Upper lobe of right lung (tissue), 1 donor: ENCODE measurements at regions not wholly inside any gene's neighbourhood (a gene's known extent, or its start where the extent isn't known, plus 50 kb on each side); places are given as distances from the start of the nearest gene placed in this dataset.

Experiments
- ATAC-seq: fragments of 200-7000 bp; cut with Tn5 transposase; one replicate; pipeline ENCODE4 v1.9.1; 2020; ENCODE audit warnings: mild to moderate bottlenecking, moderate library complexity
- DNase-seq: peaks from one replicate; pipeline ENCODE4 v3.0.0-alpha.2; 2020
- H3K27ac ChIP-seq: fragments of 200-600 bp; one replicate; pipeline ENCODE4 v1.8.0; 2022
- H3K27me3 ChIP-seq: fragments of 200-600 bp; one replicate; pipeline ENCODE4 v1.8.0; 2022; ENCODE audit warnings: mild to moderate bottlenecking
- H3K36me3 ChIP-seq: fragments of 200-600 bp; one replicate; pipeline ENCODE4 v1.8.0; 2022
- H3K4me1 ChIP-seq: fragments of 200-600 bp; one replicate; pipeline ENCODE4 v1.8.0; 2022
- H3K4me3 ChIP-seq: fragments of 200-600 bp; one replicate; pipeline ENCODE4 v1.8.0; 2022; ENCODE audit warnings: mild to moderate bottlenecking
- H3K9me3 ChIP-seq: fragments of 200-600 bp; one replicate; pipeline ENCODE4 v1.8.0; 2022
- CTCF ChIP-seq: fragments of 200-600 bp; IDR thresholded peaks from one replicate; pipeline ENCODE4 v1.8.0; 2022; ENCODE audit warnings: antibody characterized with exemption
- intact Hi-C: fragments of 100-400 bp; cut with DNase I; formaldehyde crosslinking; loops from one replicate; pipeline ENCODE4 v1.11.0; 2022
- donor health status: DM: no; HTN: yes; CAD: no; lungs with severe emphysema.

- ATAC-seq (no peak), DNase-seq (no peak)
- Histone ChIP-seq H3K4me1 (no peaks in the 10 kb centered on the region), H3K27ac (no peak overlapping the region), H3K27me3 (no peaks in the 10 kb centered on the region), H3K4me3 (no peak overlapping the region), H3K36me3 (no peaks in the 10 kb centered on the region), H3K9me3 (no peaks in the 10 kb centered on the region)
- TF ChIP-seq CTCF, result no peak
- intact Hi-C loops, result no loop called here
Measured at GRCh38 chr5:162487528-162488525, 420.3 kb downstream of the GABRG2 start.

- Histone ChIP-seq H3K27me3 (no peaks in the 10 kb centered on the region), H3K36me3 (no peaks in the 10 kb centered on the region), H3K4me1 (no peaks in the 10 kb centered on the region), H3K9me3 (no peaks in the 10 kb centered on the region), H3K27ac (no peak overlapping the region), H3K4me3 (no peak overlapping the region)
- intact Hi-C loops, result no loop called here
- DNase-seq (no peak), ATAC-seq (no peak)
- no peak for TF ChIP-seq CTCF
Measured at GRCh38 chr5:162496100-162496808, 428.7 kb downstream of the GABRG2 start.

GRCh38 chr5:162497455-162497854 is 429.9 kb downstream of the GABRG2 start:
- H3K36me3 ChIP-seq, result no peaks in the 10 kb centered on the region
- H3K4me3 ChIP-seq, result no peak overlapping the region
- no peak overlapping the region for H3K27ac ChIP-seq
- DNase-seq (no peak), ATAC-seq (no peak)
- intact Hi-C loops, result no loop called here
- no peak for TF ChIP-seq CTCF
- H3K9me3 ChIP-seq, result no peaks in the 10 kb centered on the region
- no peaks in the 10 kb centered on the region for H3K4me1 ChIP-seq
- H3K27me3 ChIP-seq, result no peaks in the 10 kb centered on the region

- Histone ChIP-seq H3K4me1 (no peaks in the 10 kb centered on the region), H3K27ac (no peak overlapping the region), H3K9me3 (no peaks in the 10 kb centered on the region), H3K4me3 (no peak overlapping the region), H3K27me3 (no peaks in the 10 kb centered on the region), H3K36me3 (no peaks in the 10 kb centered on the region)
- intact Hi-C loops, result no loop called here
- TF ChIP-seq CTCF, result no peak
- ATAC-seq, result no peak
- DNase-seq, result no peak
Measured at GRCh38 chr5:162502780-162503179, 435.2 kb downstream of the GABRG2 start.

GRCh38 chr5:162503796-162504195 is 436.2 kb downstream of the GABRG2 start:
- TF ChIP-seq CTCF, result no peak
- Histone ChIP-seq H3K36me3 (no peaks in the 10 kb centered on the region), H3K4me3 (no peak overlapping the region), H3K9me3 (no peaks in the 10 kb centered on the region), H3K4me1 (no peaks in the 10 kb centered on the region), H3K27me3 (no peaks in the 10 kb centered on the region), H3K27ac (no peak overlapping the region)
- ATAC-seq (no peak), DNase-seq (no peak)
- intact Hi-C loops, result no loop called here
